GM23338 (cell line): ENCODE measurements at regions not wholly inside any gene's neighbourhood (a gene's known extent, or its start where the extent isn't known, plus 50 kb on each side); places are given as distances from the start of the nearest gene placed in this dataset.

Experiments
- ATAC-seq: fragments of 200-7000 bp; cut with Tn5 transposase; 3 replicates; pipeline ENCODE4 v1.9.1; 2020
- DNase-seq: peaks from one replicate; pipeline ENCODE4 v3.0.0-alpha.2; 2015; ENCODE audit warnings: low spot score
- H2AFZ ChIP-seq: fragments of 200-600 bp; sonication (generic); 2 replicates; pipeline ENCODE4 v1.8.0; 2016; ENCODE audit warnings: antibody characterized with exemption, mild to moderate bottlenecking, moderate library complexity
- H3F3A ChIP-seq: fragments of 200-600 bp; sonication (generic); replicated peaks from 2 replicates; pipeline ENCODE4 v1.8.0; 2017; ENCODE audit warnings: antibody characterized with exemption, mixed run types, low read depth
- H3K27ac ChIP-seq: fragments of 200-600 bp; sonication (generic); 2 replicates; pipeline ENCODE4 v1.6.1; 2016; ENCODE audit warnings: low read depth
- H3K27me3 ChIP-seq: fragments of 200-600 bp; sonication (generic); 2 replicates; pipeline ENCODE4 v1.8.0; 2016; ENCODE audit warnings: mild to moderate bottlenecking, mixed run types, moderate library complexity; ENCODE audit not compliant: insufficient read depth
- H3K36me3 ChIP-seq: fragments of 200-600 bp; sonication (generic); 2 replicates; pipeline ENCODE4 v1.8.0; 2016; ENCODE audit warnings: mild to moderate bottlenecking; ENCODE audit not compliant: insufficient read depth
- H3K4me1 ChIP-seq: fragments of 200-600 bp; sonication (generic); 2 replicates; pipeline ENCODE4 v1.8.0; 2016; ENCODE audit warnings: mild to moderate bottlenecking, moderate library complexity; ENCODE audit not compliant: insufficient read depth
- H3K4me2 ChIP-seq: fragments of 200-600 bp; sonication (generic); 2 replicates; pipeline ENCODE4 v1.7.1; 2017; ENCODE audit warnings: mixed run types
- H3K4me3 ChIP-seq: fragments of 200-600 bp; sonication (generic); 2 replicates; pipeline ENCODE4 v1.6.1; 2016; ENCODE audit warnings: mixed run types
- H3K79me2 ChIP-seq: fragments of 200-600 bp; sonication (generic); replicated peaks from 2 replicates; pipeline ENCODE4 v1.8.0; 2017; ENCODE audit warnings: mild to moderate bottlenecking; ENCODE audit not compliant: insufficient read depth
- H3K9me2 ChIP-seq: fragments of 200-600 bp; sonication (generic); 2 replicates; pipeline ENCODE4 v1.8.0; 2017; ENCODE audit not compliant: insufficient read depth
- H4K20me1 ChIP-seq: fragments of 200-600 bp; sonication (generic); replicated peaks from 2 replicates; pipeline ENCODE4 v1.8.0; 2017; ENCODE audit warnings: mild to moderate bottlenecking; ENCODE audit not compliant: insufficient read depth
- H3K27ac Mint-ChIP-seq: 2 replicates; pipeline ENCODE4 v1.8.0; 2020; ENCODE audit warnings: inconsistent platforms, mild to moderate bottlenecking, moderate library complexity, mixed read lengths
- H3K27me3 Mint-ChIP-seq: 3 replicates; pipeline ENCODE4 v1.8.0; 2022; ENCODE audit warnings: low read depth, mild to moderate bottlenecking, moderate library complexity, mixed read lengths, inconsistent platforms; ENCODE audit not compliant: insufficient read depth, poor library complexity
- H3K36me3 Mint-ChIP-seq: 3 replicates; pipeline ENCODE4 v1.8.0; 2021; ENCODE audit warnings: low read depth, mild to moderate bottlenecking, inconsistent platforms, moderate library complexity, mixed read lengths
- H3K4me1 Mint-ChIP-seq: 3 replicates; pipeline ENCODE4 v1.8.0; 2020; ENCODE audit warnings: mild to moderate bottlenecking, inconsistent platforms, mixed read lengths
- H3K4me3 Mint-ChIP-seq: 3 replicates; pipeline ENCODE4 v1.8.0; 2021; ENCODE audit warnings: moderate library complexity, mild to moderate bottlenecking, inconsistent platforms, mixed read lengths
- H3K9me3 Mint-ChIP-seq: 3 replicates; pipeline ENCODE4 v1.8.0; 2020; ENCODE audit warnings: moderate library complexity, mild to moderate bottlenecking, inconsistent platforms, mixed read lengths
- EZH2 ChIP-seq: fragments of 200-600 bp; sonication (generic); IDR thresholded peaks from one replicate; pipeline ENCODE4 v1.8.0; 2017; ENCODE audit warnings: antibody characterized with exemption, mild to moderate bottlenecking, low read depth; ENCODE audit not compliant: unreplicated experiment
- POLR2AphosphoS5 ChIP-seq: IDR thresholded peaks from 2 replicates; pipeline ENCODE4 v1.6.1; 2016; ENCODE audit warnings: antibody characterized with exemption, low read depth
- ZNF331 ChIP-seq: fragments of 250-450 bp; sonication (Bioruptor Pico); IDR thresholded peaks from 2 replicates; pipeline ENCODE4 v1.5.0; 2020; ENCODE audit warnings: low read depth, mild to moderate bottlenecking, moderate library complexity
- TF ChIP-seq, protein P1 (sequence below): IDR thresholded peaks from one replicate; pipeline ENCODE4 v1.6.1; 2018; ENCODE audit warnings: antibody characterized with exemption; ENCODE audit not compliant: unreplicated experiment
- TF ChIP-seq, protein P2 (sequence below): fragments of 250-450 bp; sonication (Bioruptor Pico); IDR thresholded peaks from 2 replicates; pipeline ENCODE4 v1.5.0; 2020; ENCODE audit warnings: mild to moderate bottlenecking, moderate library complexity
- TF ChIP-seq, protein P3 (sequence below): IDR thresholded peaks from 2 replicates; pipeline ENCODE4 v1.6.1; 2016; ENCODE audit warnings: antibody characterized with exemption

DNA sequence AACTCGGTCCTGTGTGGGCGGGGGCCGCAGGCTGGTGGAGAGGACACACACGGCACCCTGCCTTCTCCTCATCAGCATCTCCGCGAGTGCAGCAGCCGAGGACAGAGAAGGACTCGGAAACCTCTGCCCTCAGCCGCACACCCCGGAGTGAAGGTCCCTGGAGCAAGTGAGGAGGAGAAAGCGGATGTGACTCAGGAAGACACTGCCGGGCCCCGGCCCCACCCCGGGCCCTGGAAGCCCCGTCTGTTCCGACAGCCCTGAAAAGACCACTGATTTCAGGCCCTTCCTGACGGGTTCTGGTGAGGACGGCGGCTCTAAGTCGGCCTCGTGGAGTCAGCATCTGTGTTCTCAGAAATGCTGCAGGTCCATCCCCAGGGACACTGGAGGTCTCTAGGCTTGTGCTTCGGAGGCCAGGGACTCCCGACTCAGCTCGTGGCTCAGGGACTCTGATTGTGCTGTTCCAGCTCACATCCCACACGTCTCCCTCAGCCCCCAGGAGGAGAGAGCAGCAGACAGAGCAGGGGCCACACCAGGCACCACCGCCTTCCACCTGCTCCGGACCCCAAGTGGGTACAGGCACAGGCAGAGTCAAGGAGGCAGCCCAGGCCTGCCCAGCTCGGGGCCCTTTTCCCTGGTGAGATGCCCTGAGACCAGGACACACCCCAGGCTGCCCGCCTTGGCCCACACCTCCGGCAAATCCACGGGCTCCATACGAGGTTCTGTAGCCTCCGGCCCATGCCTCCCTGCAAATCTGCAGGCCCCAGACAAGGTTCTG lies 134.5 kb upstream of the NKX1-1 start:
- H3K4me1 Mint-ChIP-seq = peaks cover 3% of the 10 kb centered on the region; the same call in 2 of the 3 replicates
- Histone ChIP-seq H3K4me2 (no peak overlapping the region), H3K36me3 (no peaks in the 10 kb centered on the region), H3K79me2 (no peaks in the 10 kb centered on the region), H2AFZ (peak overlapping the region; percentile 32; the same call in 1 of the 2 replicates), H3F3A (no peaks in the 10 kb centered on the region), H3K9me2 (no peaks in the 10 kb centered on the region), H3K27me3 (no peaks in the 10 kb centered on the region), H4K20me1 (no peaks in the 10 kb centered on the region), H3K4me3 (no peak overlapping the region), H3K27ac (no peak overlapping the region), H3K4me1 (no peaks in the 10 kb centered on the region)
- ATAC-seq = no peak; the same call in 1 of the 3 replicates
- H3K27me3 Mint-ChIP-seq = peaks cover 12% of the 10 kb centered on the region
- TF ChIP-seq EZH2 (no peak), POLR2AphosphoS5 (no peak), ZNF331 (CRISPR knock-in tag) (no peak)
- TF ChIP-seq, protein P1, sequence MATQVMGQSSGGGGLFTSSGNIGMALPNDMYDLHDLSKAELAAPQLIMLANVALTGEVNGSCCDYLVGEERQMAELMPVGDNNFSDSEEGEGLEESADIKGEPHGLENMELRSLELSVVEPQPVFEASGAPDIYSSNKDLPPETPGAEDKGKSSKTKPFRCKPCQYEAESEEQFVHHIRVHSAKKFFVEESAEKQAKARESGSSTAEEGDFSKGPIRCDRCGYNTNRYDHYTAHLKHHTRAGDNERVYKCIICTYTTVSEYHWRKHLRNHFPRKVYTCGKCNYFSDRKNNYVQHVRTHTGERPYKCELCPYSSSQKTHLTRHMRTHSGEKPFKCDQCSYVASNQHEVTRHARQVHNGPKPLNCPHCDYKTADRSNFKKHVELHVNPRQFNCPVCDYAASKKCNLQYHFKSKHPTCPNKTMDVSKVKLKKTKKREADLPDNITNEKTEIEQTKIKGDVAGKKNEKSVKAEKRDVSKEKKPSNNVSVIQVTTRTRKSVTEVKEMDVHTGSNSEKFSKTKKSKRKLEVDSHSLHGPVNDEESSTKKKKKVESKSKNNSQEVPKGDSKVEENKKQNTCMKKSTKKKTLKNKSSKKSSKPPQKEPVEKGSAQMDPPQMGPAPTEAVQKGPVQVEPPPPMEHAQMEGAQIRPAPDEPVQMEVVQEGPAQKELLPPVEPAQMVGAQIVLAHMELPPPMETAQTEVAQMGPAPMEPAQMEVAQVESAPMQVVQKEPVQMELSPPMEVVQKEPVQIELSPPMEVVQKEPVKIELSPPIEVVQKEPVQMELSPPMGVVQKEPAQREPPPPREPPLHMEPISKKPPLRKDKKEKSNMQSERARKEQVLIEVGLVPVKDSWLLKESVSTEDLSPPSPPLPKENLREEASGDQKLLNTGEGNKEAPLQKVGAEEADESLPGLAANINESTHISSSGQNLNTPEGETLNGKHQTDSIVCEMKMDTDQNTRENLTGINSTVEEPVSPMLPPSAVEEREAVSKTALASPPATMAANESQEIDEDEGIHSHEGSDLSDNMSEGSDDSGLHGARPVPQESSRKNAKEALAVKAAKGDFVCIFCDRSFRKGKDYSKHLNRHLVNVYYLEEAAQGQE = no peak
- TF ChIP-seq, protein P2, sequence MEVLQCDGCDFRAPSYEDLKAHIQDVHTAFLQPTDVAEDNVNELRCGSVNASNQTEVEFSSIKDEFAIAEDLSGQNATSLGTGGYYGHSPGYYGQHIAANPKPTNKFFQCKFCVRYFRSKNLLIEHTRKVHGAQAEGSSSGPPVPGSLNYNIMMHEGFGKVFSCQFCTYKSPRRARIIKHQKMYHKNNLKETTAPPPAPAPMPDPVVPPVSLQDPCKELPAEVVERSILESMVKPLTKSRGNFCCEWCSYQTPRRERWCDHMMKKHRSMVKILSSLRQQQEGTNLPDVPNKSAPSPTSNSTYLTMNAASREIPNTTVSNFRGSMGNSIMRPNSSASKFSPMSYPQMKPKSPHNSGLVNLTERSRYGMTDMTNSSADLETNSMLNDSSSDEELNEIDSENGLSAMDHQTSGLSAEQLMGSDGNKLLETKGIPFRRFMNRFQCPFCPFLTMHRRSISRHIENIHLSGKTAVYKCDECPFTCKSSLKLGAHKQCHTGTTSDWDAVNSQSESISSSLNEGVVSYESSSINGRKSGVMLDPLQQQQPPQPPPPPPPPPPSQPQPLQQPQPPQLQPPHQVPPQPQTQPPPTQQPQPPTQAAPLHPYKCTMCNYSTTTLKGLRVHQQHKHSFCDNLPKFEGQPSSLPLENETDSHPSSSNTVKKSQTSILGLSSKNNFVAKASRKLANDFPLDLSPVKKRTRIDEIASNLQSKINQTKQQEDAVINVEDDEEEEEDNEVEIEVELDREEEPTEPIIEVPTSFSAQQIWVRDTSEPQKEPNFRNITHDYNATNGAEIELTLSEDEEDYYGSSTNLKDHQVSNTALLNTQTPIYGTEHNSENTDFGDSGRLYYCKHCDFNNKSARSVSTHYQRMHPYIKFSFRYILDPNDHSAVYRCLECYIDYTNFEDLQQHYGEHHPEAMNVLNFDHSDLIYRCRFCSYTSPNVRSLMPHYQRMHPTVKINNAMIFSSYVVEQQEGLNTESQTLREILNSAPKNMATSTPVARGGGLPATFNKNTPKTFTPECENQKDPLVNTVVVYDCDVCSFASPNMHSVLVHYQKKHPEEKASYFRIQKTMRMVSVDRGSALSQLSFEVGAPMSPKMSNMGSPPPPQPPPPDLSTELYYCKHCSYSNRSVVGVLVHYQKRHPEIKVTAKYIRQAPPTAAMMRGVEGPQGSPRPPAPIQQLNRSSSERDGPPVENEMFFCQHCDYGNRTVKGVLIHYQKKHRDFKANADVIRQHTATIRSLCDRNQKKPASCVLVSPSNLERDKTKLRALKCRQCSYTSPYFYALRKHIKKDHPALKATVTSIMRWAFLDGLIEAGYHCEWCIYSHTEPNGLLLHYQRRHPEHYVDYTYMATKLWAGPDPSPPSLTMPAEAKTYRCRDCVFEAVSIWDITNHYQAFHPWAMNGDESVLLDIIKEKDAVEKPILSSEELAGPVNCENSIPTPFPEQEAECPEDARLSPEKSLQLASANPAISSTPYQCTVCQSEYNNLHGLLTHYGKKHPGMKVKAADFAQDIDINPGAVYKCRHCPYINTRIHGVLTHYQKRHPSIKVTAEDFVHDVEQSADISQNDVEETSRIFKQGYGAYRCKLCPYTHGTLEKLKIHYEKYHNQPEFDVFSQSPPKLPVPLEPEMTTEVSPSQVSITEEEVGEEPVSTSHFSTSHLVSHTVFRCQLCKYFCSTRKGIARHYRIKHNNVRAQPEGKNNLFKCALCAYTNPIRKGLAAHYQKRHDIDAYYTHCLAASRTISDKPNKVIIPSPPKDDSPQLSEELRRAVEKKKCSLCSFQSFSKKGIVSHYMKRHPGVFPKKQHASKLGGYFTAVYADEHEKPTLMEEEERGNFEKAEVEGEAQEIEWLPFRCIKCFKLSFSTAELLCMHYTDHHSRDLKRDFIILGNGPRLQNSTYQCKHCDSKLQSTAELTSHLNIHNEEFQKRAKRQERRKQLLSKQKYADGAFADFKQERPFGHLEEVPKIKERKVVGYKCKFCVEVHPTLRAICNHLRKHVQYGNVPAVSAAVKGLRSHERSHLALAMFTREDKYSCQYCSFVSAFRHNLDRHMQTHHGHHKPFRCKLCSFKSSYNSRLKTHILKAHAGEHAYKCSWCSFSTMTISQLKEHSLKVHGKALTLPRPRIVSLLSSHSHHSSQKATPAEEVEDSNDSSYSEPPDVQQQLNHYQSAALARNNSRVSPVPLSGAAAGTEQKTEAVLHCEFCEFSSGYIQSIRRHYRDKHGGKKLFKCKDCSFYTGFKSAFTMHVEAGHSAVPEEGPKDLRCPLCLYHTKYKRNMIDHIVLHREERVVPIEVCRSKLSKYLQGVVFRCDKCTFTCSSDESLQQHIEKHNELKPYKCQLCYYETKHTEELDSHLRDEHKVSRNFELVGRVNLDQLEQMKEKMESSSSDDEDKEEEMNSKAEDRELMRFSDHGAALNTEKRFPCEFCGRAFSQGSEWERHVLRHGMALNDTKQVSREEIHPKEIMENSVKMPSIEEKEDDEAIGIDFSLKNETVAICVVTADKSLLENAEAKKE (CRISPR knock-in tag) = no peak
- TF ChIP-seq, protein P3, sequence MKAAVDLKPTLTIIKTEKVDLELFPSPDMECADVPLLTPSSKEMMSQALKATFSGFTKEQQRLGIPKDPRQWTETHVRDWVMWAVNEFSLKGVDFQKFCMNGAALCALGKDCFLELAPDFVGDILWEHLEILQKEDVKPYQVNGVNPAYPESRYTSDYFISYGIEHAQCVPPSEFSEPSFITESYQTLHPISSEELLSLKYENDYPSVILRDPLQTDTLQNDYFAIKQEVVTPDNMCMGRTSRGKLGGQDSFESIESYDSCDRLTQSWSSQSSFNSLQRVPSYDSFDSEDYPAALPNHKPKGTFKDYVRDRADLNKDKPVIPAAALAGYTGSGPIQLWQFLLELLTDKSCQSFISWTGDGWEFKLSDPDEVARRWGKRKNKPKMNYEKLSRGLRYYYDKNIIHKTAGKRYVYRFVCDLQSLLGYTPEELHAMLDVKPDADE = no peak
- H3K4me3 Mint-ChIP-seq = no peak overlapping the region
- no peak for DNase-seq
- no peak overlapping the region for H3K27ac Mint-ChIP-seq
- H3K9me3 Mint-ChIP-seq = no peaks in the 10 kb centered on the region
- H3K36me3 Mint-ChIP-seq = no peaks in the 10 kb centered on the region
